Trophoblast cell (in vitro differentiated cells and primary cell): ENCODE measurements at regions not wholly inside any gene's neighbourhood (a gene's known extent, or its start where the extent isn't known, plus 50 kb on each side); places are given as distances from the start of the nearest gene placed in this dataset.

Experiments
- DNase-seq, 2 donors: peaks; one replicate each; pipeline ENCODE4 v3.0.0-alpha.2; 2016
- H2AFZ ChIP-seq: 2 replicates; pipeline ENCODE4 v1.6.1; 2013; ENCODE audit warnings: low read length, moderate library complexity, mild to moderate bottlenecking; ENCODE audit not compliant: insufficient read depth, poor library complexity
- H2AK5ac ChIP-seq: 2 replicates; pipeline ENCODE4 v1.6.1; 2013; ENCODE audit warnings: mild to moderate bottlenecking, low read length
- H2BK120ac ChIP-seq: 2 replicates; pipeline ENCODE4 v1.6.1; 2013; ENCODE audit warnings: low read length, mild to moderate bottlenecking, moderate library complexity; ENCODE audit not compliant: insufficient read depth, poor library complexity
- H2BK12ac ChIP-seq: 2 replicates; pipeline ENCODE4 v1.6.1; 2013; ENCODE audit warnings: mild to moderate bottlenecking, low read length, moderate library complexity
- H2BK5ac ChIP-seq: 2 replicates; pipeline ENCODE4 v1.6.1; 2013; ENCODE audit warnings: low read length, low read depth, moderate library complexity, mild to moderate bottlenecking; ENCODE audit not compliant: poor library complexity
- H3K14ac ChIP-seq: 2 replicates; pipeline ENCODE4 v1.6.1; 2013; ENCODE audit warnings: mild to moderate bottlenecking, low read length
- H3K18ac ChIP-seq: 2 replicates; pipeline ENCODE4 v1.6.1; 2013; ENCODE audit warnings: mild to moderate bottlenecking, low read length
- H3K23ac ChIP-seq: 2 replicates; pipeline ENCODE4 v1.6.1; 2013; ENCODE audit warnings: low read length
- H3K27ac ChIP-seq: 2 replicates; pipeline ENCODE4 v1.5.1; 2013; ENCODE audit warnings: low read depth, mild to moderate bottlenecking, inconsistent platforms, low read length, moderate library complexity
- H3K27me3 ChIP-seq: 2 replicates; pipeline ENCODE4 v1.6.1; 2013; ENCODE audit warnings: inconsistent platforms, mild to moderate bottlenecking, low read length, moderate library complexity; ENCODE audit not compliant: insufficient read depth
- H3K36me3 ChIP-seq, 2 experiments: 1 replicate in 1 of 2; 2 replicates in 1 of 2; pipeline ENCODE4 v1.6.1; 2013; ENCODE audit warnings: low read length in 2 of 2, mild to moderate bottlenecking in 2 of 2, moderate library complexity in 1 of 2; ENCODE audit not compliant: insufficient read depth in 2 of 2, control insufficient read depth in 1 of 2
- H3K4ac ChIP-seq: 2 replicates; pipeline ENCODE4 v1.6.1; 2013; ENCODE audit warnings: low read depth, mild to moderate bottlenecking, low read length, moderate library complexity
- H3K4me1 ChIP-seq, 2 experiments: 1 replicate in 1 of 2; 2 replicates in 1 of 2; pipeline ENCODE4 v1.6.1; 2013; ENCODE audit warnings: low read length in 2 of 2, mild to moderate bottlenecking in 2 of 2, moderate library complexity in 1 of 2; ENCODE audit not compliant: insufficient read depth in 2 of 2, control insufficient read depth in 1 of 2
- H3K4me2 ChIP-seq: 2 replicates; pipeline ENCODE4 v1.6.1; 2013; ENCODE audit warnings: inconsistent platforms, mild to moderate bottlenecking, low read length, moderate library complexity
- H3K4me3 ChIP-seq: 2 replicates; pipeline ENCODE4 v1.5.1; 2013; ENCODE audit warnings: mild to moderate bottlenecking, low read depth, low read length, inconsistent platforms
- H3K79me1 ChIP-seq: one replicate; pipeline ENCODE4 v1.6.1; 2013; ENCODE audit warnings: low read length
- H3K79me2 ChIP-seq: 2 replicates; pipeline ENCODE4 v1.6.1; 2013; ENCODE audit warnings: low read length, mild to moderate bottlenecking; ENCODE audit not compliant: control insufficient read depth, insufficient read depth, poor library complexity
- H3K9ac ChIP-seq: 2 replicates; pipeline ENCODE4 v1.6.1; 2013; ENCODE audit warnings: mild to moderate bottlenecking, low read length
- H3K9me3 ChIP-seq: 2 replicates; pipeline ENCODE4 v1.6.1; 2013; ENCODE audit warnings: low read depth, mild to moderate bottlenecking, control low read depth, inconsistent platforms, low read length; ENCODE audit not compliant: insufficient read depth
- H4K12ac ChIP-seq: 2 replicates; pipeline ENCODE4 v1.6.1; 2013; ENCODE audit warnings: low read depth, mild to moderate bottlenecking, low read length, moderate library complexity
- H4K8ac ChIP-seq: 2 replicates; pipeline ENCODE4 v1.6.1; 2013; ENCODE audit warnings: low read depth, mild to moderate bottlenecking, low read length, moderate library complexity
- H4K91ac ChIP-seq: one replicate; pipeline ENCODE4 v1.6.1; 2013; ENCODE audit warnings: low read depth, mild to moderate bottlenecking, low read length, moderate library complexity
- WGBS: extraction: QIAGEN DNeasy Blood & Tissue Kit; methylation state at CpG from one replicate; pipeline ENCODE4 v1.1.7; 2013; ENCODE audit warnings: missing lambda C conversion rate; ENCODE audit not compliant: insufficient read length, insufficient coverage; ENCODE audit errors: extremely low coverage; 5-methylcytosine and 5-hydroxymethylcytosine counted together

DNA sequence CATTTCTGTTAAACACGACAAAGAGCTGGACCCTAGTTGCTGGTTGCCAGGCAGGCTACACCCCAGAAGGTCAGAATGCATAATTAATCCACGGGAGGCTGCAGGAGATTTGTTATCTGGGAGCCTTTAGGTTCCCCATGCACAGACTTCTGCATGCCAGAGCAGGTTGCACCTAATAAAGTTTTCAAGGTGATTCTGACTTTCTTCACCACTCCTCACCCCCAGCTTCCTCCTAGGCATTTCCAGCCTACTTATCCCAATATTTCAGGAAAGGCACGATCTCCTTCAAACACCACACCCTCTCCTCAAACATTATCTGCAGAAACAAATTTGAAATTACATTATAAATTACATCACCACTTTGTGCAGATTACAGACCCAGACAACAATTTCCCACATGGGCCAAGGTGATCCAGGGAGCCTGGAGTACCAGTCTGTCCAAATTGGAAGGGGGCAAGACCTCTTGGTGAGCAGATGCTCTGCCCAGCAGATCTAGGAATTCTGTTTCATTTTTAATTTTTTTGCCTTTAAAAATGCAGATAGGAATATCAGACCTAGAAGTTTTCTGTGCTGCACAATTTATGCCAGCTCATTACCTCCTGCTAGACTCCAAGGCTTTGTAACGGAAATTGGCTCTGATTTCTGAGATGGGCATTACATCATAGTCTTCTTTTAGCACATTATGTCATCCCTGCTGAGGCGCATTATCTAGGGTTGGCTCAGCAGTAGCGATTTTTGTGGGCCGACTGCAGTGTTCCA, 363.4 kb upstream of the SLC30A5 start:
- H3K18ac ChIP-seq, result no peak overlapping the region
- H4K8ac ChIP-seq, result no peak overlapping the region
- H3K4me3 ChIP-seq, result no peak overlapping the region
- H3K9ac ChIP-seq, result no peak overlapping the region
- no peak overlapping the region for H2BK5ac ChIP-seq
- H3K9me3 ChIP-seq, result no peaks in the 10 kb centered on the region
- H4K91ac ChIP-seq, result no peak overlapping the region
- peak in 1 of 2 donors; percentile 11 for DNase-seq
- H3K27ac ChIP-seq, result no peak overlapping the region
- no peaks in the 10 kb centered on the region for H3K79me1 ChIP-seq
- no peak overlapping the region for H2AK5ac ChIP-seq
- no CpG with 5 or more reads among the region's 7 CpGs for WGBS
- no peak overlapping the region for H3K14ac ChIP-seq
- no peak overlapping the region for H3K23ac ChIP-seq
- no peaks in the 10 kb centered on the region for H3K79me2 ChIP-seq
- H2AFZ ChIP-seq, result no peak overlapping the region
- no peak overlapping the region for H2BK120ac ChIP-seq
- H3K36me3 ChIP-seq, result no peaks in the 10 kb centered on the region
- no peak overlapping the region for H4K12ac ChIP-seq
- H2BK12ac ChIP-seq, result no peak overlapping the region
- no peak overlapping the region for H3K4ac ChIP-seq
- no peaks in the 10 kb centered on the region for H3K27me3 ChIP-seq
- no peak overlapping the region for H3K4me2 ChIP-seq
- H3K4me1 ChIP-seq, result no peaks in the 10 kb centered on the region

DNA sequence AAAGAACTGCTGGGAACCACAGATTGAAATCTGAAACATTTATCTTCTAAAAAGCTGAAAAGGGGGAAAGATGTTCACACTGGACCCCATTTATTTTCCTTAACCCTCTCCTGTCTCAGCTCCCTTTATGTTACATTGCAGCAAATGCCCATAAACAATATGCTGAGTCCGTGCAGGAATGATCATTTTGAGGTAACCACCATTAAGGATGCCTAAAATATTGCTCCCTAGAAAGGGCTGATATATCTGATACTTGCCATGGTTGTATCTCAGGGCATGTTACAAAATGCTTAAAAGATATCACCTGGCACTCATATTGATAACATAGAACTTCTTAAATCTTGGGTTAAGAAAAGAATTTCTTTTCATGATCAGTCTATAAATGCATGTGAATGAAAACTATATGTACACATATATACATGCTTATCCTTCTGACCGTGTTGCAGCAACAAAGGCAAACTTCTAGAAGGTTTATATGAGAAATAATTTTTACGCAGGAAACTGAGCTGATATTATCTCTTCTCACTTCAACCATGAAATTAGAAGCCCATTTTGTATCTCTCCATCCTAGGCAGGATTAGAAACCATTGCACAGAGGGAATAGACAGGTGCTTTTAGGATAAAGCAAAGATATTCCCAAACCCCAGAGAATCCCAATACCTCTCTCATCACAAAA, 362.7 kb upstream of the SLC30A5 start:
- H3K4me3 ChIP-seq, result no peak overlapping the region
- WGBS, result no CpG with 5 or more reads among the region's 3 CpGs

DNA sequence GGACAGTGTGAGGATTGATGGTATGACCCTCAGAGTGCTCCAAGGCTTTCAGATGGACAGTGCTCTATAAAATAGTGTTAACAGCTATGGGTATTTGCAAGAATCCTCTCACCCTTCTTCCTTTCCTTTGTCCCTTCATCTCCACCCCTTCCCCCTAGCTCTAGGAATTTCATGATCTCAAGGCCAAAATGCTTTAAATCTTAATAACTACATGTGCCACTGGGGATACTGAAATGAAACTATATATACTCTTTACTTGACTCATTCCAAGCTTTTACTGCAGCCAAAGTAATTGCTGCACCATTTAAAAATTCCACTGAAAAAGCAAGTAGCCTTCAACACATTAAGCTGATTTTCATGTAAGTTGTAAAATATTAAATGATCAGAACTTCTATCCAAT, 361.6 kb upstream of the SLC30A5 start:
- Histone ChIP-seq H3K4me2 (no peak overlapping the region), H3K9me3 (no peaks in the 10 kb centered on the region), H2AK5ac (no peak overlapping the region), H3K18ac (no peak overlapping the region), H3K27me3 (no peaks in the 10 kb centered on the region), H4K8ac (no peak overlapping the region), H2AFZ (no peak overlapping the region), H3K79me2 (no peaks in the 10 kb centered on the region), H3K4me3 (no peak overlapping the region), H2BK12ac (no peak overlapping the region), H3K4ac (no peak overlapping the region), H4K91ac (no peak overlapping the region), H3K36me3 (no peaks in the 10 kb centered on the region), H2BK120ac (no peak overlapping the region), H3K14ac (no peak overlapping the region), H3K27ac (no peak overlapping the region), H2BK5ac (no peak overlapping the region), H3K79me1 (no peaks in the 10 kb centered on the region), H3K4me1 (no peaks in the 10 kb centered on the region), H3K23ac (no peak overlapping the region), H3K9ac (no peak overlapping the region), H4K12ac (no peak overlapping the region)
- DNase-seq, result no peak

More for the DNA sequence above, 362.7 kb upstream of the SLC30A5 start:
- Histone ChIP-seq H3K27me3 (no peaks in the 10 kb centered on the region), H4K8ac (no peak overlapping the region), H3K9me3 (no peaks in the 10 kb centered on the region), H3K18ac (no peak overlapping the region), H4K91ac (no peak overlapping the region), H3K27ac (no peak overlapping the region), H3K23ac (no peak overlapping the region), H2BK12ac (no peak overlapping the region), H3K79me2 (no peaks in the 10 kb centered on the region), H3K4me2 (no peak overlapping the region), H3K4ac (no peak overlapping the region), H2AFZ (no peak overlapping the region), H3K14ac (no peak overlapping the region), H2AK5ac (no peak overlapping the region), H2BK5ac (no peak overlapping the region), H3K9ac (no peak overlapping the region), H3K4me1 (no peaks in the 10 kb centered on the region), H3K79me1 (no peaks in the 10 kb centered on the region), H3K36me3 (no peaks in the 10 kb centered on the region), H2BK120ac (no peak overlapping the region), H4K12ac (no peak overlapping the region)
- DNase-seq, result no peak

DNA sequence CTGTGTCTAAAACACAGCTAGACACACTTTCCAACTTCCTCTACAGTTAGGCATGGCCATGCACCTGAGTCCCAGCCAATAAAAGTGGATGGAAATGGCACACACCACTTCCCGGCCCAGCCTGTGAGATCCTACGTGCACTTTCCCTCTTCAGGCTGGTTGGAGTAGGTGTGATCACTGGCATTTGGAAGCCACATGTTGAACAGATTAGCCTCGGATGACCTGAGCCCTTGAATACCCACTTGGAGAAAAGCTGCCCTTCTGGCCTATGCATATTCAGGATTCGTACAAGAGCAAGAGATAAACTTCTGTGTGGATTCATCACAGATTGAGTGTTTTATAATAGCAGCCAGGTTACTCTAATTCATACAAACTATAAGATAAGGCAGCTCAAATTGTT, 359.0 kb upstream of the SLC30A5 start:
- WGBS, result no CpG with 5 or more reads among the region's 4 CpGs
- no peak overlapping the region for H4K8ac ChIP-seq
- H2AK5ac ChIP-seq, result no peak overlapping the region
- no peak overlapping the region for H4K91ac ChIP-seq
- H3K9ac ChIP-seq, result no peak overlapping the region
- no peak overlapping the region for H3K4me3 ChIP-seq
- H3K27ac ChIP-seq, result no peak overlapping the region
- H3K4me2 ChIP-seq, result no peak overlapping the region
- no peaks in the 10 kb centered on the region for H3K27me3 ChIP-seq
- no peak overlapping the region for H2BK5ac ChIP-seq
- H3K79me1 ChIP-seq, result no peaks in the 10 kb centered on the region
- H3K36me3 ChIP-seq, result no peaks in the 10 kb centered on the region
- no peak overlapping the region for H3K4ac ChIP-seq
- no peak overlapping the region for H2BK12ac ChIP-seq
- no peaks in the 10 kb centered on the region for H3K79me2 ChIP-seq
- no peak overlapping the region for H3K18ac ChIP-seq
- H2BK120ac ChIP-seq, result no peak overlapping the region
- H3K4me1 ChIP-seq, result no peaks in the 10 kb centered on the region
- H4K12ac ChIP-seq, result no peak overlapping the region
- no peak for DNase-seq
- no peak overlapping the region for H3K23ac ChIP-seq
- no peak overlapping the region for H2AFZ ChIP-seq
- H3K14ac ChIP-seq, result no peak overlapping the region
- no peaks in the 10 kb centered on the region for H3K9me3 ChIP-seq
